ENCODE measurements at regions not wholly inside any gene's neighbourhood (a gene's known extent, or its start where the extent isn't known, plus 50 kb on each side); places are given as distances from the start of the nearest gene placed in this dataset.

DNA sequence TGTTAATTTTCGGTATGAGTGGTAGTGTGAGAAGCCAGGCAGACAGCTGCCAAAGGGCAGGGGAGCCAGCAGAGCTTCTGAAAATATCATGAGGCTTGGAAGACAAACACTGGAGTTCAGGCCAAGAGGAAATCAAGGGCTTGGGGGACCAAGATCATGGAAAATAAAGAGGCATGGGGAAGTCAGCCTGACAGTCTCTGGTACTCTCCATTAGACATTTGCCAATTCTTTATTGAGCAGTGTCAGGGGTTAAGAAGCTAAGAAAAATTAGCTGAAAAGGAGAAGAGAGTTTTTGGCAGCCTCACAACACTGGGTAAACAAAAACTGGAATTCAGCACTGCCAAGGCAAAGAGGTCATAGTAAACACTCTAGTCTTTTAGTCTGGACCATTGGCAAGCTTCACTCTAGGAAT is 612.7 kb downstream of the EPHA4 start:
- POLR2A ChIA-PET: no interaction called here
- no peak for ATAC-seq (ENCODE audit: low read depth)
- H3K9me3 Mint-ChIP-seq: no peaks in the 10 kb centered on the region

DNA sequence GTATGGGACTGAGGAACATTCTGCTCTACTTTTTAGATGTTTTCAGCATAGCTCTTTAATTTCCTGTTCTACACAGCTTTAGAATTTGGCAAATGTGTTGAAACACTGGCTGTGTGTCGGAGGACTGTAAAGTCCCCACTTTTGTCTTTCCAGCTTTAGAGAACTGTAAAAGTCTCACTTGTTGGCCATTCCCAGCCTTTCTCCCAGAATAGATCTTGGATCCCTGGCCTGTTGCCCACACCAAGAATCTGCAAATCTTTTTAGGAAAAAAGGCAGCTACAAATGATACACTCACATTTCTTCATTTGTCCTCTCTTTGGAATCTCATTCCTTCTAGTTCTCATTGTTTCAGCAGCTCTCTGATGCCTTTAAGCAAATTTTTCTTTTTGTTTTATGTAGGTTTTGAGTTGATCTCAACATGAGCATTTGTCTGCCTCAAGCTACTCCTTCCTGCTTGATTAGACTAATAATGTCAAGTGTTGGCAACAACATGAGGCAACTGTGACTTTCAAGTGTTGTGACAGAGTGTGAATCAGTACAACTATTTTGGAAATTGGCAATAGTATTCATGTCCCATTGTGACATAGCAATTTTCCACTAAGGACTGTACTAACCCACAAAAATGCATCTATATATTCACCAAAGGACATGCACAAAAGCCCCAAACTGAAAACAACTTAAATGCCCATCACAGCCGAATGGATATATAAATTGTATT is 610.8 kb downstream of the EPHA4 start:
- H3K4me1 Mint-ChIP-seq: no peaks in the 10 kb centered on the region
- no peaks in the 10 kb centered on the region for H3K9me3 Mint-ChIP-seq
- no peak for DNase-seq
- H3K36me3 Mint-ChIP-seq: no peaks in the 10 kb centered on the region
- H3K27ac Mint-ChIP-seq: no peak overlapping the region
- no peak overlapping the region for H3K4me3 Mint-ChIP-seq
- ATAC-seq (ENCODE audit: low read depth): no peak
- POLR2A ChIA-PET: no interaction called here
- no peaks in the 10 kb centered on the region for H3K27me3 Mint-ChIP-seq

More for the DNA sequence above, 612.7 kb downstream of the EPHA4 start:
- DNase-seq: no peak
- Mint-ChIP-seq H3K4me3 (no peak overlapping the region), H3K27me3 (no peaks in the 10 kb centered on the region), H3K4me1 (no peaks in the 10 kb centered on the region), H3K36me3 (no peaks in the 10 kb centered on the region), H3K27ac (no peak overlapping the region)

DNA sequence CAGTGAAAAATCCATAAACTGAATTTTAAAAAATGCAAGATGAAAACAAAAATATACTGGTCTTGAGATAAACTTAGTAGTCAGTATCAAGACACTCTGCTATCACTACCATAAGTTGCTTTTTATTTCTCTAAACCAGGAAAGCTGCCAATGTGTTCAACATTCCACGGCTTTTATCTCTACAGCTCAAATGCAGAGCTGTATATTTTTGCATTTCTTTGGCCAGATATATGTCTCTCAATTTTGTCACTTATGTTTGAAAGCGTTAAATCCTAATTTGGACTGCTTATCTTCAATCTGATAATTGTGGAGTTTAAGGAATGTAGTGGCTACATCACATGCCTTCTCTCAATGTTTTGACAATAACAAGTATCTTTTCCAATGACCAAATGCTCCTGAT is 609.5 kb downstream of the EPHA4 start:
- Mint-ChIP-seq H3K4me1 (no peaks in the 10 kb centered on the region), H3K36me3 (no peaks in the 10 kb centered on the region), H3K27me3 (no peaks in the 10 kb centered on the region), H3K9me3 (no peaks in the 10 kb centered on the region), H3K4me3 (no peak overlapping the region), H3K27ac (no peak overlapping the region)
- DNase-seq (no peak), ATAC-seq (ENCODE audit: low read depth) (no peak)
- POLR2A ChIA-PET: interaction anchor here (0.6 kb wide), 1 partner anchor 33 kb away, joined by 3 read pairs; no protein-coding TSS in a partner anchor

DNA sequence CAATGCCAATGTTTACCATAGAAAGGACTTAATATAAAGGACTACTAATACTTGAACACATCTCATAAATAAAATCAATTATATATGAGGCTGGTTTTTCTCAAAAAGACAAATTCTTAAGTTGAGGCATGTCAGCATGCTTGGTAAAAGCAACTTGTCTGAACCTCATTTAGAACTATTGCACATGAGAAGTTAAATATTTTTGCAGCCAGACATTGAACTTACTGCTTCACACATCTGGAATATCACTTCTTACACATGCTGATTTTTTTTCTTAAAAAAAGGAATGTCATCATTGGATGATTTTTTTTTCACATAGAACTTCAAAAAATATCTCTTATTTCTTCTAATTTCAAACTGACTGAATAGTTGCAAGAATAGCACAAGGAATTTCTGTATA is 609.0 kb downstream of the EPHA4 start:
- ATAC-seq (ENCODE audit: low read depth) (no peak), DNase-seq (no peak)
- H3K4me1 Mint-ChIP-seq: no peaks in the 10 kb centered on the region
- POLR2A ChIA-PET: no interaction called here
- H3K9me3 Mint-ChIP-seq: no peaks in the 10 kb centered on the region
- H3K27ac Mint-ChIP-seq: no peak overlapping the region
- H3K4me3 Mint-ChIP-seq: no peak overlapping the region
- H3K36me3 Mint-ChIP-seq: no peaks in the 10 kb centered on the region
- no peaks in the 10 kb centered on the region for H3K27me3 Mint-ChIP-seq

DNA sequence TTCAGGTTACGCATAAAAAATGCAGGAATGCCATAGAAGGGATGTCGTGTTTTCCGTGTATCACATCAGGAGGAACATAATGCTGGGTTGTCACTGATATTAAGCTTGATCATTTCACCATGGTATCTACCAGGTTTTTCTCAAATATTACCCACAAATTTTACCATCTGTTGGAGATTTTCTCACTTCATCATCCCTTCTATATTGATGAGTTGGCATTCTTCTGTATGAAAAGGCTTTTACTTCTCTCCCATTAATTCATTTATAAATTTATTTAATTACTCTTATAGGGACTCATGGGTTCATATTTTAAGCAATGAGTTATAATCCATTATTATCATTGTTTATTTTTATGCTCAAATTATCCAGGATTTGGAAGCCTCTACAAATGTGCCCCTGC is 608.2 kb downstream of the EPHA4 start:
- no peak overlapping the region for H3K4me3 Mint-ChIP-seq
- no peak for DNase-seq
- H3K4me1 Mint-ChIP-seq: no peaks in the 10 kb centered on the region
- no peaks in the 10 kb centered on the region for H3K9me3 Mint-ChIP-seq
- ATAC-seq (ENCODE audit: low read depth): no peak
- POLR2A ChIA-PET: no interaction called here
- H3K36me3 Mint-ChIP-seq: no peaks in the 10 kb centered on the region
- no peaks in the 10 kb centered on the region for H3K27me3 Mint-ChIP-seq
- no peak overlapping the region for H3K27ac Mint-ChIP-seq

DNA sequence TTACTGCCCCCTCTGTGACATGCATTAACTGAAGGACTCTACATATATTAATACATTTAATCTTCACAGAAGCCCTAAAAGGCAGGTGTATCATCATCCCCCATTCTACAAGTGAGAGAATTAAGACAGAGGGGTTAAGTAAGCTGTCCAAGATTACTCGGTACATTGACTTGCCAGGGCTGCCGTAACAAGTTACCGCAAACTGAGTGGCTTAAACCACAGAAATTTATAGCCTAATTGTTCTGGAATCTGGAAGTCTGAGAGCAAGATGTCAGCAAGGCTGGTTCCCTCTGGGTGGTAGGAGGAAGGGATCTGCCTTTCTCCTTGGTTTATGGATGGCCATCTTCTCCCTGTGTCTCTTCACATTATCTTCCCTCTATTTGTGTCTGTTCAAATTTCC is 605.5 kb downstream of the EPHA4 start:
- DNase-seq (no peak), ATAC-seq (ENCODE audit: low read depth) (no peak)
- H3K4me1 Mint-ChIP-seq: no peaks in the 10 kb centered on the region
- H3K36me3 Mint-ChIP-seq: no peaks in the 10 kb centered on the region
- no peak overlapping the region for H3K4me3 Mint-ChIP-seq
- H3K9me3 Mint-ChIP-seq: peaks cover 2% of the 10 kb centered on the region
- H3K27ac Mint-ChIP-seq: no peak overlapping the region
- no peaks in the 10 kb centered on the region for H3K27me3 Mint-ChIP-seq
- POLR2A ChIA-PET: no interaction called here

DNA sequence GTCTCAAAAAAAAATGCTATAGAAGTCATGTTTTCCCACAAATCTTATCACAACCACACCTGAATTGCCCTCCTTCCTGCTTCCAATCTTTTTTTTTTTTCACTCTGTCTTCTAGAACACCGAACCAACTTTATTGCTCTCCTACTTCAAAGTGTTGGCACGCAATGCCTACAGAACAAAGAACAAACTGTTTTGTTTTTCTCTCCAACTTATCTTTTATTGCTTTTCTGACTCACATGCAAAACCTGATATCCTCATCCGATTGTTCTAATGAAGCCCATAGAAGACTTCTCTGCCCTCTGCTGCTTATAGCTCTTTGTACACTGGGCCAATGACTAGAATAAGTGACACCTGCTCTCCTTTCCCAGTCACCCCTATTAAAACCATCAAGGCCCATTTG is 602.8 kb downstream of the EPHA4 start:
- Mint-ChIP-seq H3K36me3 (no peaks in the 10 kb centered on the region), H3K27ac (no peak overlapping the region), H3K4me1 (no peaks in the 10 kb centered on the region), H3K4me3 (no peak overlapping the region), H3K9me3 (peaks cover 2% of the 10 kb centered on the region), H3K27me3 (no peaks in the 10 kb centered on the region)
- POLR2A ChIA-PET: no interaction called here
- DNase-seq (no peak), ATAC-seq (ENCODE audit: low read depth) (no peak)

DNA sequence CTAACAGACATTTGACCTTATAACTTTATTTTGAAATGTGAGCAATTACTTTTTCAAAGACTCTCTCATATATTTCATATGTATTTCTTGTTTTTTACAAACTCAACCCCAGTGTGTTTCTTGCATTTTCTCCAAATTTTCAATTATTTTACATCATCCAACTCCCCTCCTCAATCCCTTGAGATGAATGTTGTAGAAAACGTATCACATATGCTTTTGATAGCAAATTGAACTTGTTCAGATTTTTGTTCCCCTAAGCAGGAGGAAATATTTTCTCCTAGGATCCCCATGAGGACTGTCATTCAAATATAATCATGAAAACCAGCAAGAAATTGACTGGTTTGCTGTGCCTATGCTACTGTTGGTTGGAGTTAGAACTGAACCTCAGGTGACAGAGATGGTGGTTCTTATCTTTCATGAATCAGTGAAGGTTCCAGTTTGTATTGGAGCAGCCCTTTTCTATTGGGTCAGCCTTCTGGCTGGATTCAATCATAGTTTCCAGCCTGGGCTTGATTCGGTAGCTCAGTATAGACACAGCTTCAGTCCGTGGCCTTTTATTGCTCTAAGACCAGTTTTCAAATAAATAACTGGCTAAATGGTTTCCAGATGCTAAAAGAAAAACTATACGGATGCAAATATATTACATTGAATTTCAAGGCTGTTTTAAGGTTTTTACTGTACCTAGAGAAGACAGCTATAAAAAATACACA is 591.0 kb downstream of the EPHA4 start:
- H3K4me1 Mint-ChIP-seq: no peaks in the 10 kb centered on the region
- POLR2A ChIA-PET: no interaction called here
- no peak overlapping the region for H3K4me3 Mint-ChIP-seq
- no peaks in the 10 kb centered on the region for H3K27me3 Mint-ChIP-seq
- H3K9me3 Mint-ChIP-seq: no peaks in the 10 kb centered on the region
- H3K27ac Mint-ChIP-seq: no peak overlapping the region
- DNase-seq (no peak), ATAC-seq (ENCODE audit: low read depth) (no peak)
- no peaks in the 10 kb centered on the region for H3K36me3 Mint-ChIP-seq

DNA sequence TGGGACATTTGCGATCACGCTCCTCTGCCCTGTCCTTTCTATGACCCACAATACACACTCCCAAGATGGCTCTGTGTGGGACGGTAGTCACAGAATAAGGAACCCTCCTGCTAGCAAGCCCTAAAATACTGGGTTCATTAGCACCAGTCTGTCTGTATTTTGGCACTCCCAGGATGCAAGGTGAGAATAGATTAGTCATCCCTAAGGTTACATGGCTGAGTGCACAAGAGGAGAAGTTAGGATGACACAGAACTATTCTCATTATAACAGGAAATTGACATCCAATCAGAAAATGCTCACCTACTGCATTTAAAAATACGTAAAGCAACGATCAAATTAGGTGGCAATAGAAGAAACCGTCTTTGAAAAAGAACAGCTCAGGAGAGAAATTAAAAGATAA is 590.2 kb downstream of the EPHA4 start:
- Mint-ChIP-seq H3K9me3 (no peaks in the 10 kb centered on the region), H3K4me3 (no peak overlapping the region), H3K4me1 (no peaks in the 10 kb centered on the region), H3K27ac (no peak overlapping the region), H3K36me3 (no peaks in the 10 kb centered on the region), H3K27me3 (no peaks in the 10 kb centered on the region)
- POLR2A ChIA-PET: no interaction called here
- ATAC-seq (ENCODE audit: low read depth) (no peak), DNase-seq (no peak)

DNA sequence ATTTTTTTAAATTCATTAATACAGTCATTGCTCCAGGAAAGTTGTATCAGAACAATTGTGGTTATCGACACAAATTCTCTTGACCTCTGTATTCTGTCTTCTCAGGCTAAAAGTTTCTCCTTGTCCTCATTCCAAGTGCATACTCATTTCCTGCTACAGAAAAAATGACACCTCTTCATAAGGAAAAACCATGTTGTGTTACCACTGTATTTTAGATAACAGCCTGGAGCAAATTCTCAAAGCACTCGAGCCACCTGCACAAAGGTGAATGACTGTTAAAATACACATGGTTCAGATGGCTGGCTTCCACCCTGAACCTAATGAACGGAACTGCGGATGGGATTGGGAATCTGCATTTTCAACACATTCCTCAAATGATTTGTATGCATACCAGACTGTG is 586.5 kb downstream of the EPHA4 start:
- POLR2A ChIA-PET: no interaction called here
- no peaks in the 10 kb centered on the region for H3K4me1 Mint-ChIP-seq
- no peaks in the 10 kb centered on the region for H3K36me3 Mint-ChIP-seq
- no peaks in the 10 kb centered on the region for H3K27me3 Mint-ChIP-seq
- H3K9me3 Mint-ChIP-seq: no peaks in the 10 kb centered on the region
- ATAC-seq (ENCODE audit: low read depth) (no peak), DNase-seq (no peak)
- no peak overlapping the region for H3K4me3 Mint-ChIP-seq
- no peak overlapping the region for H3K27ac Mint-ChIP-seq

DNA sequence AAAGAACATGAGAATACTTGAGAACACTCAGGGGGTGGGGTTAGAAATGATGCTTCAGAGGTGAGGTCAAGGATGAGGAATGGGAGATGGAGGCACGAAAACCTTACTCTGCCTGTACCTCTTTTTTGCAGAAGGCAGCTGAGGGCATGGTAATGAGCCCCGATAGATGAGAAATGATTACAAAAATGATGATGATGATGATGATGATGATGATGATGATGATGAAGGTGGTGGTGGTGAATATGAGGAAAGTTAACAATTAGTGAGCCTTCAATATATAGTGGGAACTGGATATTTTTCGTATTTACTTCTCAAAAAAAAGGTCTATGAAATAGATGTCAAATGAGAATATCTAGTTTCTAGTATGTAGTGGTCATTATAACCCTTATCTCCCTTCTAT is 584.3 kb downstream of the EPHA4 start:
- no peaks in the 10 kb centered on the region for H3K27me3 Mint-ChIP-seq
- POLR2A ChIA-PET: no interaction called here
- DNase-seq (no peak), ATAC-seq (ENCODE audit: low read depth) (no peak)
- H3K36me3 Mint-ChIP-seq: no peaks in the 10 kb centered on the region
- H3K9me3 Mint-ChIP-seq: no peaks in the 10 kb centered on the region
- H3K4me3 Mint-ChIP-seq: no peak overlapping the region
- no peak overlapping the region for H3K27ac Mint-ChIP-seq
- H3K4me1 Mint-ChIP-seq: no peaks in the 10 kb centered on the region

DNA sequence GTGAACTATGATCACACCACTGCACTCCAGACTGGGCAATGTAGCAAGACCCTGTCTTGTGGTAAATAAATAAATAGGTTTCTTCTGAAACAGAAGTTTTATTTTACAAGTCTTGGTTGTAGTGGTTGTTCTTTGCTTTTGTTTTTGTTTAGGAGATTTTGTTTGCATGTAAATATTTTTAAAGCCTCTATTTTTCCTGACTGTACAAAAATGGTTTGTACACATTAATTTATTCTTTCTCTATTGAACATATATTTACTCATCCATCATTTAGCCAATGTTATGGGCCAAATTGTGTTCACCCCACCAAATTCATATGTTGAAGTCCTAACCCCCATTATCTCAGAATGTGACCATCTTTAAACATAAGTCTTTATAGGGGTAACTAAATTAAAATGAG is 580.1 kb downstream of the EPHA4 start:
- Mint-ChIP-seq H3K27me3 (no peaks in the 10 kb centered on the region), H3K27ac (no peak overlapping the region), H3K4me3 (no peak overlapping the region), H3K9me3 (no peaks in the 10 kb centered on the region), H3K36me3 (no peaks in the 10 kb centered on the region), H3K4me1 (no peaks in the 10 kb centered on the region)
- POLR2A ChIA-PET: no interaction called here
- no peak for ATAC-seq (ENCODE audit: low read depth)
- DNase-seq: no peak

DNA sequence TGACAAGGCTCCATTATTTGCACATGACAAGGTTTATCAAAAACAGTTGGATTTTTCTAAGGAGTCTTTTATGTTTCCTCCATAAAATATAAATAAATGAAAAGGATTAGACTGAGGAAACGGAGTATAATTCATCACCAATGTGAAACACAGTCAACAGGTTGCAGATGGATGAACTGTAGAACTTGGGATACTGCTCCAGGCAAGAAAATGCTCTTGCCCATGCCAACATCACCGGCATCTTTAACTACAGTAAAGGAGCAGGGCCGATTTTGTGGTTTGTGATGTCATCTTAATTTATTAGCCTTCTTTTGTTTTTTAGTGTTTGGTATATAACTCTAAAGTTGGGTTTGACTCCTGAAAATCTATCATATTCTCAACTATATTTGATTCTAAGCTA is 577.3 kb downstream of the EPHA4 start:
- ATAC-seq (ENCODE audit: low read depth): no peak
- POLR2A ChIA-PET: no interaction called here
- no peaks in the 10 kb centered on the region for H3K36me3 Mint-ChIP-seq

DNA sequence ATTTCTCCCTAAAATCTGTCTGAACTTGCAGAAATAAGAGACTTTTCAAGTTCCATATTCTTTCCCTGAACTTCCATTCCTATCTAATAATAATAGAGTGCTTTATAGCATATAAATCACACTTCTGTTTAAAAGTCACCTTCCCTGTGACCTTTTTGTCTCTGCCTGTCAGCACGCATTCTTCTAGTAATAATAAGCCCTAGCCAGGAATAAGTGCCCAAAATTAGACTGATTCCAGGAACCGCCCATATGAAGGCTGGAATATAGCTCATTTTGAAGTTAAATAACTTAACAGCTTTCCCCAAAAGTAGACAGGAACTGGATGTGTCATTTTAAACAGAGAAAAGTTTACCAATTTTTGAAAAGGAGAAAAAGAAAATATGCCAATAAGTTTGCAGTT is 576.5 kb downstream of the EPHA4 start:
- no peak for ATAC-seq (ENCODE audit: low read depth)
- Mint-ChIP-seq H3K27ac (no peak overlapping the region), H3K27me3 (no peaks in the 10 kb centered on the region), H3K4me3 (no peak overlapping the region), H3K9me3 (no peaks in the 10 kb centered on the region), H3K4me1 (no peaks in the 10 kb centered on the region), H3K36me3 (no peaks in the 10 kb centered on the region)
- no peak for DNase-seq
- POLR2A ChIA-PET: interaction anchor here (0.7 kb wide), 1 partner anchor 33 kb away, joined by 3 read pairs; no protein-coding TSS in a partner anchor

More for the DNA sequence above, 577.3 kb downstream of the EPHA4 start:
- Mint-ChIP-seq H3K4me3 (no peak overlapping the region), H3K27ac (no peak overlapping the region), H3K27me3 (no peaks in the 10 kb centered on the region), H3K4me1 (no peaks in the 10 kb centered on the region), H3K9me3 (no peaks in the 10 kb centered on the region)
- no peak for DNase-seq
